HG03097 (cell line): ENCODE measurements at regions not wholly inside any gene's neighbourhood (a gene's known extent, or its start where the extent isn't known, plus 50 kb on each side); places are given as distances from the start of the nearest gene placed in this dataset.

Experiments used
- ATAC-seq: cut with Tn5 transposase; IDR thresholded peaks from one replicate; pipeline ENCODE4 v1.9.1; 2021; ENCODE audit not compliant: unreplicated experiment, low FRiP score

GRCh38 chr12:87846045-87846444, 183.2 kb downstream of the C12orf50 start:
- ATAC-seq, result no peak

- no peak for ATAC-seq
Observed at GRCh38 chr12:87841935-87842334, 187.3 kb downstream of the C12orf50 start.

- ATAC-seq, result no peak
Observed at GRCh38 chr12:87836190-87836589, 193.0 kb downstream of the C12orf50 start.

GRCh38 chr12:87828382-87828973, 200.7 kb downstream of the C12orf50 start:
- ATAC-seq, result no peak

GRCh38 chr12:87827638-87828264, 201.4 kb downstream of the C12orf50 start:
- no peak for ATAC-seq

GRCh38 chr12:87822923-87823322, 206.3 kb downstream of the C12orf50 start:
- no peak for ATAC-seq

- no peak for ATAC-seq
Observed at GRCh38 chr12:87820524-87821202, 208.5 kb downstream of the C12orf50 start.

GRCh38 chr12:87818441-87818840, 210.8 kb downstream of the C12orf50 start:
- no peak for ATAC-seq

GRCh38 chr12:87815771-87816585, 213.2 kb downstream of the C12orf50 start:
- ATAC-seq, result no peak

GRCh38 chr12:87814625-87815024, 214.6 kb downstream of the C12orf50 start:
- ATAC-seq, result no peak

GRCh38 chr12:87813476-87814234, 215.5 kb downstream of the C12orf50 start:
- no peak for ATAC-seq

GRCh38 chr12:87812681-87813080, 216.5 kb downstream of the C12orf50 start:
- ATAC-seq, result no peak

GRCh38 chr12:87812030-87812429, 217.2 kb downstream of the C12orf50 start:
- no peak for ATAC-seq

- ATAC-seq, result no peak
Observed at GRCh38 chr12:87809916-87810315, 219.3 kb downstream of the C12orf50 start.

- no peak for ATAC-seq
Observed at GRCh38 chr12:87807086-87807485, 222.1 kb downstream of the C12orf50 start.

GRCh38 chr12:87806310-87806709, 222.9 kb downstream of the C12orf50 start:
- ATAC-seq, result no peak

- ATAC-seq, result no peak
Observed at GRCh38 chr12:87804386-87804785, 224.8 kb downstream of the C12orf50 start.

GRCh38 chr12:87802721-87803011, 226.5 kb downstream of the C12orf50 start:
- ATAC-seq, result no peak

GRCh38 chr12:87801860-87802720, 227.1 kb downstream of the C12orf50 start:
- ATAC-seq, result no peak
